DMS153 treated with DMSO at 0.1 percent for 48 hours (cell line): ENCODE measurements at regions not wholly inside any gene's neighbourhood (a gene's known extent, or its start where the extent isn't known, plus 50 kb on each side); places are given as distances from the start of the nearest gene placed in this dataset.
A peak's percentile ranks its signal among the peaks of the same experiment; 100 is the strongest.

ENCODE experiments used
- DNase-seq: peaks from one replicate; lab custom pipeline; 2025; ENCODE audit not compliant: unreplicated experiment; lab: John Stamatoyannopoulos, UW

DNA sequence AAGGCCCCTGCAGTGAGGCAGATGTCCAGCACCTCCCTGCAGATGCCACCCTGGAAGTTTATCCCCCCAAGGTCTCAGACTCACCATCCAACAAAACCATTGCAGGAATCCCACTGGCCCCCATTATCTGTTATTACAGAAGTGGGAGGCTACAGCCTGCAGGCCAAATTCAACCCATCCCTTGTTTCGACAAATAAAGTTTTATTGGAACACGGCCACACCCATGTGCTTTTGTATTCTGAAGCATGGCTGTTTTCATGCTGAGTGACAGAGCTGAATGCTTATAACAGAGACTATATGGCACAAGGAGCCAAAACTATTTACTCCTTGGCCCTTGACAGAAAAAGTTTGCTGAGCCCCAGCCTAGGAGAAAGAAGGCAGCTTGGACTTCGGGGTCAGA is 428.8 kb downstream of the CDK5RAP2 start:
- DNase-seq = no peak

DNA sequence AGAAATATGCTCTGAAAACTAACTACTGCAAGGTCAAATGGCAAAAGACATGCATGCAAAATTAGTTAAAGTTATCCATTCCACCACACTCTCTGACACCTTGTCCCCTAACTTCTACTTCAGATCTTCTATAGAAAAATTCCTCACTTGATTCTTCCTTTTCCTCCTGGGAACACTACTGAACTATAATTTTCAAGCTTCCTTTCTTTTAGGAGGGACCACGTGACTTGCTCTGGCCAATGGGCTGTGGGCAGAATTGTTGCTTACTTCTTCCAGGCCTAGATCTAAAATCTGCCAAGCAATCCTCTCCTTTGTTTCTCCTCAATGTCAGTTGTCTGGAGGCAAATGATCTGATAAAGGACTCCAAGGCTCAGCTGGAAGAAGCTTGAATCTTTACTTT is 441.0 kb downstream of the CDK5RAP2 start:
- DNase-seq = no peak

DNA sequence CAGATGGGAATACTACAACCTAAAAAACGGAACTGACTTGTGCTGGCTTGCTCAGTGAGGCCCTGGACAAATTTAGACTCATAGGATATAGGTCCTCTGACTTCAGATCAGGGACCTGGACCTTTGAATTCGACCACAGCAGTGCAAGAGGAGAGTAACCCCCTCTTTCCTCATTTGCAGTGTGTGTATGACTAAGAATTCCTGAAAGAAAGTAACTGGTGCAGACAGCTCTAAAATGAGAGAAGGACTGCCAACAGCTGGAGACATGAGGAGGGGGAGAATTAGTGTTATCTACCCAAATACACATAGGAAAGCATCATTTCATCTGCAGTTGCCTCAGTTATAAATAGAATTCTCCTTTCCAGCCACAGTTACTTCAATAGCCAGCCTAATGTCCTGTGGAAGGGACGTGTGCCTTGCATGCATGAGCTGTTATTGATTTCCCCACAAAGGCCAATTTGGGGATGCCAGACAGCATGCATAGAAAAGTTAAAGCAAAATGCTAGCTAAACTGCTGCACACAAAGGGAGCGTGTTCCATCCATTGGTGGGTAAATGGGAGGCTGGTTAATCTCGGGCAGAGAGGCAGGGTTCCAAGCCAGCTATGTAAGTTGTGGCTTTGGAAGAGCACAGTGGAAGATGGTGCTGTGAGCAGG is 442.7 kb downstream of the CDK5RAP2 start:
- no peak for DNase-seq

DNA sequence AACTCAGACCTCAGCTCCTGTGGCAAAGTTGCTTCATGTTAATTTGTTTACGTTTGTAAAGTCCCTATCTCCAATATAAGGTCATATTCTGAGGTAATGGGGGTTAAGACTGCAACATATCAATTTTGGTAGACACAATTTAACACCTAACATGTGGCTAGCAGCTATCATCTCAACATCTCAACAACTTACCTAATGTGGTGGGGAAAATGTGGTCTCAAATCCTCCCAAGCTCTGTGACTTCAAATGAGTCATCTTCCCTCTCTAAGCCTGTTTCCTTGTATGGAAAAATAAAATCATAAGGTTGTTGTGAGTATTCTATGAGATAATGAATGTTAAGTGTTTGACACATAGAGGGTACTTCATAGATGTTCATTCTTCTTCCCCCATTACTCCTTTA is 443.3 kb downstream of the CDK5RAP2 start:
- DNase-seq = no peak

DNA sequence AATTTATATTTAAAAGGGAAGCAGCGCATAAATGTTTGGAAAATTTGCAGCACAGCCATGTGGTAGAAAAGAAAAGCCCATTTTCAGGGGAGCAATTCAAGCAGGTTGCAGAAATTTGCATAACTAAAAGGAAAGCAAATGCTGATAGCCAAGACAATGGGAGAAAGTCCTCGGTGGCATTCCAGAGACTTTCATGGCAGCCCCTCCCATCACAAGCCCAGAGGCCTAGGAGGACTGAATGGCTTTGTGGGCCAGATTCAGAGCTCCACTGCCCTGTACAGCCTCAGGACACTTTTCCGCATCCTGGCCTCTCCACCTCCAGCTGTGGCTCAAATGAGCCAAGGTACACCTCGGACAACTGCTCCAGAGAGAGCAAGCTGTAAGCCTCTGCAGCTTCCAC is 462.9 kb downstream of the CDK5RAP2 start:
- DNase-seq = no peak

DNA sequence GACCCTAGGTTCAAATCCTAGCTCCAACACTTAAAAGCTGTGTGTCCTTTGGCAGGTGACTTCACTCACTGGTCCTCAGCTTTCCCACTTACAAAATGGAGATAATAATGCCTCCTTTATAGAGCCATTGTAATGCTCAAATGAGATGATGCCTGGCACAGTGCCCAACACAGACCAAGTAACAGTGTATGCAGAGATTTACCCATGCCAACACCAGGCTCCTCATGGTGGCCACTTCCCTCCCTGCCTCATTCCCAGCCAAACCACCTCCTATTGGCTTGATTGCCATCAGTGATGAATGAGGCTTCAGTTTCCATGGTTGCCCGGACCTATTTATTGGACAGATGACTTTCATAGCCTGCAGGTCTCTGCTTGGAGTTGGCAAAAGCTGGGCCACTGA is 469.4 kb downstream of the CDK5RAP2 start:
- DNase-seq = no peak

DNA sequence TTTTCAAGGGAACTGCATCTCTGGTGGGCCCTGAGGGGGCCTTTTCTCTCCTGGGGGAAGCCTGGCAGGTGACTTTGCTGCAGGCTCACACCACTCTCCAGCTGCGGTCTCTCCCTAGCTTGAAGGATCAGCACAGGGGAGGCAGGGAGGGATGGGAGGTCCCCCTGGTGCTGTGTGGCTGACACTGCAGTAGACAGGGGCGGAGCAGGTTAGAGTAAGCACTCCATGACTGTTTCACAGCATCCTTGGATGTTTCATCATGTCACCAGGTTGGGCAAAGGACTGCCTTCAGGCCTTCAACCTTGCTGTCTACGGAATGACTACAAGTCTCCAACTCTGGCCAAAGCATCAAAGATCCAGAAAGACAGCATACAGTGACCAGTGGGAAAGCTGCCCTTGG is 470.7 kb downstream of the CDK5RAP2 start:
- peak; percentile 12 for DNase-seq

DNA sequence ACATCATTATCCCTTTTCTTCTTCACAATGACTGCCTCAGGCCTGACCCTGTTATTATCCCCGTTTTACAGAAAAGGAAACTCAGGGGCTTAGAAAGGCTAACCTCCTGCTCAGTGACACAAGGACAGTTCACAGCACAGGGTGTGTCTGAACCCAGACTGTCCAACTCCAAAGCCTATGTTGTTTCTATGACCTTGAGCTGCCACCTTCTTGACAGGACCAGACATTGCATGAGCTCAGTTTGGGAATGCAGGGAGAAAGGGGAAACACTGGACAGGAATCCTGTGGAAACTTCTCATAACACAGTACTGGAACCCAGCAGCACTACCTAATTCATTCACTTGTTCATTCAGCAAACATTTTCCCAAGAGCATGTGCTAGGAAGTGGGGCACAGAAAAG is 472.8 kb downstream of the CDK5RAP2 start:
- no peak for DNase-seq

DNA sequence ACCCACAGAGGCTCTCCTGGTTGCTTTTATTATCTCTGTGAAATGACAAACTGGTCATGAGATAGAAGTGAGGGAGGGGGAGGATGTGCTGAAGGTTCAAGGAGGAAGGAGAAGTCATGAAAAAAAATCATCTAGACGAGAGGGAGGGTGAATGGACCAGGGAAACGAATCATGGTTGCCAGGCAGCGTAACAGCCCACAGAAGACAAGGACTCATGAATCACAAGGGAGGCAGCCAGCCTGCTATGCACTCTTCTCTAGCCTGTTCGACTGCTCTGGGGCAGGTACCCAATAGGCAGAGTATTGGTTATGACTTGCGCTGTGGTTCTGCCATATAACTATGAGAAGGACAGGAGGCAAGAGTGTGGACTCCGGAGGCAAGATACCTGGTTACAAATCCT is 475.2 kb downstream of the CDK5RAP2 start:
- no peak for DNase-seq

DNA sequence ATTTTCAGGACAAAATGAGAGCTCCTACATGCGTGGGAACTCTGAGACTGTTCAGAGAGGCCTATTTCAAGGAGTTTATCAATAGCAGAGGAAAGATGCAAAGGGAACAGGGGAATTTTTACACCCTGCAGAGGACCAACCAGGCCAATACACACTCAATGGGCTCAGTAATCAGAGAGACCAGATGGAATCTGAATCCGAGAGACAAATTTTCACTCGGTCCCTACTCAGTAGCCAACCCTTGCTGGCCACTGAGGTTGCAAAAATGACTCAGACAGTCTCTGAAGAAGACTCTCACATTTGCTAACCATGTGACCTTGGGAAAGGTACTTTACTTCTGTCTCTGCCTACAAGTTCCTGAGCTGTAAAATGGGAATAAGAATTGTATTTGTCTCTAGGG is 479.4 kb downstream of the CDK5RAP2 start:
- DNase-seq = no peak

DNA sequence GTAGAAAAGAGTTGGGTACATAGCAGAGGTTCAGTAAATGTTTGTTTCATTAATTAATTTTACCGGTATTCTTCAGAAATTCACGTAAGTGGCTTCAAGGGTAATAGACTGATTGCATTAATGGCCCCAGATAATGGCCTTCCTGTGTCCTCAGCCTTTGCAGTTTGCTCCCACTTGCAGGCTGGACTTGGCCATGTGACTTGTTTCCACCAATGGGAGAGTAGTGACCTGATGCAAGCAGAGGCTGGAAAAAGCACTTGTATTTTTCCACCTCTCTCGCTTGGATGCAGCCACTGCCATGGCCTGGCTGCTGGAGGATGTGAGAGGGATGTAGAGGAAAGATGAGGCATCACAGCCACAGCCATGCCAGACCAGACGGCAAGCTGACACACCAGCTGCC is 480.9 kb downstream of the CDK5RAP2 start:
- DNase-seq = no peak

DNA sequence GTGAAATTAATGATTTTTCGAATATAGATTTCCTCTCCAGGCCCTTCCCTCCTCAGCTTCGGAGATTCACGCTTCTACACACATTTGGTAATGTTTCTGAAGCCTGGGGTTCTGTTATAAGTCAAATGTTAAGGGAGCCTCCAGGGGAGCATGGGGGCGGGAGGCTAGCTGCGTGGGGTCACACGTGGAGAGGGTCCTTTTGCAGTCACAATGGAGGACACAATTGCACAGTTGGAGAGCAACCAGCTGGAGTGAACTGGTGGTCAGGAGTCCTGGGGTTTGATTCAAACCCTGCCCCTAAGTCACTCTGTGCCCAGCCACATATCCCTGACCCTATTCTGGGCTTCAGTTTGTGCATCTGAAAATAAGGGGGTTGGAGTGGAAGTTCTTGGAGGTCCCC is 481.4 kb downstream of the CDK5RAP2 start:
- DNase-seq = no peak

DNA sequence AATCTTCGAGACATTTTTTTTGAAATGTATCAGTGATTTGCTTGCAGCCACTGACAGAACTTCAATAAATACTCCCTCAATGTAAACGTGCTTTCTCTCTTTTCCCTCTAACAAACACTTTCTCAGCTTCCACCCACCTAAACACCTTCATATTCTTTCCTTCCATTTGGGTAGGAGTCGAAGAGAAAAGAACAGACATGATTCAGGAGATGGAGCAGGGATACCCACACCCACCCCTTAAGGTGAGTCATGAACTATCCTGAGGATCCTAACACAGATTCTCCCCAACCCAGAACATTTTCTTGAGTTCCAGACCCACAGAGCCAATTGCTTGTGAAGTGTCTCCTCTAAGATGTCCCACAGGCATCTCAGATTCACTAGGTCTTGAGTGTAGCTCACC is 488.8 kb downstream of the CDK5RAP2 start:
- no peak for DNase-seq

DNA sequence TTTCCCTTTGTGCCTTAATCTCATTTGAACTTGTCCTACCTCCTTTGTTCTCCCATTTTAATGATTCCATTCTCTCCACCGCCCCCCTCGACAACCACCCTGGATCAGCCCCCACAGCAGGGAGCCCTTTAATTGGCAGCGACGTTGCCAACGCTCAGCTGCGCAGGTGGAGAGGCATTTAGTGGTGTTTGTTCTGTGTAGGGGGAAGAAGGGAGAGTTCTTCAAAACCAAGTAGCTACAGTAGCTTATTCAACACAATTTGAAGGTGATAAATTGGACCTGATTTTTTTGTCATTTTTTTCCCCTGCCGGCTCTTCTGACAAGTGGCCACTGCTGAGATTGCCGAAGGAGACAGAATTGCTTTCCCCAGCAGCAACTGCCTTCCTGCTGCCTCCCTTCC is 499.1 kb downstream of the CDK5RAP2 start:
- DNase-seq = peak; percentile 66

DNA sequence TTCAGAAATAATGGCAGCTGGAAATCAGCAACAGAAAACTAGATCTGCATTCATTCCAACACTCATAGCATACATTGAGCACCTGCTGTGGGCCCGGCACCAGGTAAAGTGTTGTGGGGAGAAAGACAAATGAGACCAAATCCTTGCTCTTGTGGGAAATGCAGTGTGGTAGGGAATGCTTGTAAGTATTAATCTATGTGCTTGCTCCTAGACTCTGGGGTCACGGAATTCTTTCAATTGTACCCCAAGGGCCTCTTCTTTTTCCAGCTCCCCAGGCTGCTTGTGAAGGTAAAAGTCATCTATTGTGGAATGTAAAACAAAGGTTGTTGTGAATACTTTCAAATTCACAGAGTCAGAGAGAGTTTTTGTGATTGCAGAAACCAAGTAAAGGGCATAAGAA is 501.9 kb downstream of the CDK5RAP2 start:
- DNase-seq = no peak

DNA sequence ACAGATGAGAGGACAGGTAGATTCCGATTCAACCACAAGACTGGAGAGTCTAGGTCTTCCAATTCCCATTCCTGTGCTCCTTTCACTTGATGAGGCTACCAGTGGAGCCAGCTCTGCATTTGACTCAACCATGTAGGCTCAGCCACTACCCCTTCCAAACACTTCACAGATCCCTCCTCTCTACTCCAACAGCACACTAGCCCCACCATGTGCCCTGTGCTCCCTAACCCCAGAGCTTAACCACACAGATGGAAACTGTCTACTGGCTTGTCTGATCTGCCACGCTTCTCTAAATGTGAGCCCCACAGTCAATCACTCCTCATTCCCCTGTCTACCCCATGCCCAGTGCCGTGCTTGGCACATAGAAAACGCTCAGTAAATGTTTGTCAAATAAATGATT is 508.2 kb downstream of the CDK5RAP2 start:
- DNase-seq = no peak

DNA sequence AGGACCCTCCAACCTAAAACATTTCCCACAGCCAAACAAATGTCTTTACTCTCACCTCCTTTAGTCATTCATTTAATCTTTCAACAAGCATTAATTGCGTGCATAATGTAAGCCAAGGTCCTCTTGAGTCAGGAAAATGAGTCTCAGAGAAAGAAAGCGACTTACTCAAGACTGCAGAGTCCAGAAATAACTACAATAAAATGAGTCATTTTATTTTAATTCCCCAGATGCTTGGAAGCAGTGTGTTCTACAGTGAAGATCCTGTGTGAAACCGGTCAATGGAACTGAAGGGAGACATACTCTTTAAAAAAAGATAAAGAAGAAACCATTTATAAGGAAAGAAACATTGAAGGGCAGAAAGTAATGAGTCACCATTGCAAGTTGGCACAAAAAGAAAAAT is 513.7 kb downstream of the CDK5RAP2 start:
- DNase-seq = no peak

DNA sequence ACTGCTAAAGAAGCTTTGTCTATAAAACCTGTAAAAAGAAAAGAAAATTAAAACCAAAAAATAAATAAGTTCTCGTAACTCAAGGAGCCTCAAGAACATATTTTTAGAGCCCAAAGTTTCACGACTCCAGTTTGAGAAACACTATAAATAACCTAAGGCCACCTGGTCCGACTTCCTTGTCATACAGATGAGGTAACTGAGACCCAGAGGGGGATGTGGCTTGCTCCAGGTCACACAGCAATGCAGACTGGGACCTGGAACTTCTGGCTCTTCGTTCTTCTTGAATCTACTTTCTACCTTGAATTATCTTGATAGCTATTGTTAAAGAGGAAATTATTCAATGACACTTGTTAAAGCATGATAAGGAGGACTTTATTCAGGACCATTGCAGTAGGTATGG is 514.8 kb downstream of the CDK5RAP2 start:
- no peak for DNase-seq

DNA sequence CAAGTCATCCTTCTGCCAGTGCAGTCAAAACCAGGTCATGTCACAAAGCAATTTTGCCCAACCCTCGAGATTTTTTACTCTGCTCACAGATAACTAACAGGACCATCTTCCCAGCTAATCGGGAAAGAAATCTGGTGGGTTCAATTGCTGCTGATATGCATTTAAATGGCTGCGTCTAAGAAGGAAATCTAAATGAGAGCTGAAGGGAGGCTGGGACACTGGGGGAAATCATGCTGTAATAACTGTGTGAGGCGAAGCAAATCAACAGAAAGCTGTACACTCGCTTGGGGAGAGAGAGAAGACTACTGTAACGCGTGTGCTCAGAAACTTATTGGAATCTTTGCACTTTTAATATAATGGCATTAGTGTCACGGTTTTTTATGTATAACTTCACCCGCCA is 535.0 kb downstream of the CDK5RAP2 start:
- DNase-seq = no peak

DNA sequence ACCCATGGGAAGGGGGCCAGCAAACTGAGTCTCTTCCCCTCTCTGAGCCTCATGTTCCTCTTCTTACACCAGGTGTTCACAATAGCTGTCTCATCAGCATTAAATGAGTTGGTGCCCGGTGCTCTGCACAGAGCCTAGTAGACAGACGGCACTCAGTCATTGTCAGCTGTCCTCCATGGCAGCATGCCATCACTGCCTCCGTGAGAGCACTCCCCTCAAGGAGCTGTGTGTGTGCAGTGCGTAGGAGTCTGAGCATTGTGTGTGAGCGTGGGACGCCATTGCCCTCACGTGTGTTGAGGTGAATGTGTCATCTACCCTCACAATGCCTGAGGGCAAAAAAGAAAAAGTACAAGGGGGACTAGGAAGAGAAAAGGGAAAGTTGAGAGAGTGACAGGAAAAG is 536.5 kb downstream of the CDK5RAP2 start:
- DNase-seq = peak; percentile 20

DNA sequence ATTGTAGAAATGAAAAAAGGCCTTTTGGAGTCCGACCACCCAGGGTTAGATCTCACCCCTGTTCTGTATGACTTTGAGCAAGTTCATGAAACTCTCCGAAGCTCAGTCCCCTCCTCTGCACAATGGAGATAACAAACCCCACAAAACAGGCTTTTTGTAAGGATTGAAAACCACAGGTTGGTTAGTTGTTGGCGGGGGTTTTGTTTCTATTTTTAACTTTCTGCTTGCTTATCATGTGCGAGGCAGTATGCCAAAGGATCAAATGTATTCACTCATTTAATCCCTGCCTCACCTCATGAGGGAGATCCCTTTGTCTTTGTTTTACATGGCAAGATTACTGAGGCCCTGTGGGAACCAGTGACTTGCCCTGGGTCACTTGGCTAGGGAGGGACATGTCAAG is 539.1 kb downstream of the CDK5RAP2 start:
- DNase-seq = no peak

DNA sequence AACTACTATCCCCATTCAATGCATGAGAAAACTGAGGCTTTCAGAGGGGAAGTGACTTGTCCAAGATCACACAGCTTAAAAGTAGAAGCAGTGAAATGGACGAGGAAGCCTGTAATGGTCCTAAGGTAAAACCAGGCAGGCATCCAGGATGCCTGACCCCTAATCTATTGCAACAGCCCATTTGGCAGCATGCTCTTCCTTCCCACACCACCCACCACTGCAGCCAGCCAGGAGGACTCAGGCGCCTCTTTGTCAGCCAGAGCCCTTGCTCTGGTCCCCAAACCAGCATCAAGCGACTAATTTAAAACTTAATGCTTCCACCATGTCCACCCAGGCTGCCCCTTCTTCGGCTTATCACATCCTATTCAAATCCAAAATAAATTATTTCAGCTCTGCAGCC is 541.6 kb downstream of the CDK5RAP2 start:
- DNase-seq = no peak

DNA sequence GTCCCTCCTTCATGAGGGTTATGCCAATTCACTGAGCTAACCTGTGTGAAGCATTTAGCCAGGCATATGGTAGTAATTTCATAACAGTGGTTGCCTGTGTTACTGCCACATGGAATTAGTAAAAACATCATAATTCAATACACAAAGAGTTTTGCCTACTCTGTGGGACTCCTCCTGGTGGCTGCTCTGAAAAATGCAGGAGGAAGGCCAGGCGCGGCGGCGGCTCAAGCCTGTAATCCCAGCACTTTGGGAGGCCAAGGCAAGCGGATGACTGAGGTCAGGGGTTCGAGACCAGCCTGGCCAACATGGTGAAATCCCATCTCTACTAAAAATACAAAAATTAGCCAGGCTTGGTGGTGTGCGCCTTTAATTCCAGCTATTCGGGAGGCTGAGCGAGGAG is 547.3 kb downstream of the CDK5RAP2 start:
- DNase-seq = no peak

DNA sequence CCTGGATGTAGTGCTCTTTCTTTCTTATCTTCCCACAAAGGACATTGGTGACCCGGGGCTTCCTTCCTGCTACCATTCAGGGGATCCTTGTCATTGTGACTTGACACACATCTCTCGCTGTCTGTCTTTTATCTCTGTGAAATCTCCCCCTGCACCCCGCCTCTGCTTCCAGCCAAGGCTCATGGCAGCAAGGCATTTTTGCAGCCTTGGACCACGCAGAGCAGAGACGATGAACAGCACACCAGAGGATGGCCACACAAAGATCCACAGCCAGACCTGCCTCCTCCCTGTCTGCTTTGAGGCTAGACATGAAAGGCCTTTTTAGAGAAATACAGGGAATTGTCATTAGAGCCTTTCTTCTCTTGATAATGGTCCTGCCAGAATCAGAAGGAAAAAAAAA is 549.1 kb downstream of the CDK5RAP2 start:
- DNase-seq = no peak
